Stimulated activated naive CD8-positive, alpha-beta T cell treated with anti-CD3 and anti-CD28 coated beads, Interleukin-15, Interleukin-2, amounts not matched to agents 100 ng/mL and 50 ng/mL, for 24 hours (primary cell): ENCODE measurements at regions not wholly inside any gene's neighbourhood (a gene's known extent, or its start where the extent isn't known, plus 50 kb on each side); places are given as distances from the start of the nearest gene placed in this dataset.

Experiments used
- H3K27ac Mint-ChIP-seq: one replicate; pipeline ENCODE4 v1.8.0; 2021; ENCODE audit warnings: mild to moderate bottlenecking, mixed read lengths
- H3K27me3 Mint-ChIP-seq: one replicate; pipeline ENCODE4 v1.8.0; 2021; ENCODE audit warnings: mixed read lengths
- H3K36me3 Mint-ChIP-seq: one replicate; pipeline ENCODE4 v1.8.0; 2021; ENCODE audit warnings: low read depth, mixed read lengths
- H3K4me1 Mint-ChIP-seq: one replicate; pipeline ENCODE4 v1.8.0; 2021; ENCODE audit warnings: low read depth, mixed read lengths
- H3K4me3 Mint-ChIP-seq: one replicate; pipeline ENCODE4 v1.8.0; 2021; ENCODE audit warnings: mild to moderate bottlenecking, mixed read lengths
- H3K9me3 Mint-ChIP-seq: one replicate; pipeline ENCODE4 v1.8.0; 2021; ENCODE audit warnings: mixed read lengths

- Mint-ChIP-seq H3K36me3 (no peaks in the 10 kb centered on the region), H3K9me3 (no peaks in the 10 kb centered on the region), H3K4me1 (no peaks in the 10 kb centered on the region), H3K27ac (no peak overlapping the region), H3K27me3 (no peaks in the 10 kb centered on the region), H3K4me3 (no peak overlapping the region)
Observed at GRCh38 chr11:16454289-16454863, 98.0 kb upstream of the SOX6 start.

- no peak overlapping the region for H3K4me3 Mint-ChIP-seq
Observed at GRCh38 chr11:16448123-16448717, 91.9 kb upstream of the SOX6 start.

GRCh38 chr11:16441461-16441860 is 85.1 kb upstream of the SOX6 start:
- Mint-ChIP-seq H3K9me3 (no peaks in the 10 kb centered on the region), H3K27ac (no peak overlapping the region), H3K36me3 (no peaks in the 10 kb centered on the region), H3K4me3 (no peak overlapping the region), H3K27me3 (no peaks in the 10 kb centered on the region), H3K4me1 (no peaks in the 10 kb centered on the region)

More at GRCh38 chr11:16448123-16448717, 91.9 kb upstream of the SOX6 start:
- Mint-ChIP-seq H3K9me3 (no peaks in the 10 kb centered on the region), H3K4me1 (no peaks in the 10 kb centered on the region), H3K36me3 (no peaks in the 10 kb centered on the region), H3K27me3 (no peaks in the 10 kb centered on the region), H3K27ac (no peak overlapping the region)

GRCh38 chr11:16440136-16440535 is 83.8 kb upstream of the SOX6 start:
- Mint-ChIP-seq H3K9me3 (peaks cover 5% of the 10 kb centered on the region), H3K27me3 (no peaks in the 10 kb centered on the region), H3K4me1 (no peaks in the 10 kb centered on the region), H3K27ac (no peak overlapping the region), H3K4me3 (no peak overlapping the region), H3K36me3 (no peaks in the 10 kb centered on the region)

- no peaks in the 10 kb centered on the region for H3K27me3 Mint-ChIP-seq
- H3K4me3 Mint-ChIP-seq = no peak overlapping the region
- no peaks in the 10 kb centered on the region for H3K4me1 Mint-ChIP-seq
- no peak overlapping the region for H3K27ac Mint-ChIP-seq
- peaks cover 22% of the 10 kb centered on the region for H3K9me3 Mint-ChIP-seq
- no peaks in the 10 kb centered on the region for H3K36me3 Mint-ChIP-seq
Observed at GRCh38 chr11:16434036-16434435, 77.7 kb upstream of the SOX6 start.

GRCh38 chr11:16430674-16431073 is 74.3 kb upstream of the SOX6 start:
- Mint-ChIP-seq H3K27ac (no peak overlapping the region), H3K27me3 (no peaks in the 10 kb centered on the region), H3K9me3 (peaks cover 21% of the 10 kb centered on the region), H3K4me1 (no peaks in the 10 kb centered on the region), H3K36me3 (no peaks in the 10 kb centered on the region), H3K4me3 (no peak overlapping the region)

- no peak overlapping the region for H3K27ac Mint-ChIP-seq
- no peaks in the 10 kb centered on the region for H3K36me3 Mint-ChIP-seq
- H3K9me3 Mint-ChIP-seq = peaks cover 15% of the 10 kb centered on the region
- no peaks in the 10 kb centered on the region for H3K4me1 Mint-ChIP-seq
- no peaks in the 10 kb centered on the region for H3K27me3 Mint-ChIP-seq
- no peak overlapping the region for H3K4me3 Mint-ChIP-seq
Observed at GRCh38 chr11:16421826-16422225, 65.5 kb upstream of the SOX6 start.

GRCh38 chr11:16418428-16419097 is 62.2 kb upstream of the SOX6 start:
- Mint-ChIP-seq H3K4me1 (no peaks in the 10 kb centered on the region), H3K9me3 (no peaks in the 10 kb centered on the region), H3K27ac (no peak overlapping the region), H3K4me3 (no peak overlapping the region), H3K36me3 (no peaks in the 10 kb centered on the region), H3K27me3 (no peaks in the 10 kb centered on the region)

GRCh38 chr11:16412525-16413172 is 56.3 kb upstream of the SOX6 start:
- H3K4me1 Mint-ChIP-seq = no peaks in the 10 kb centered on the region
- H3K27me3 Mint-ChIP-seq = no peaks in the 10 kb centered on the region
- H3K4me3 Mint-ChIP-seq = no peak overlapping the region
- no peaks in the 10 kb centered on the region for H3K36me3 Mint-ChIP-seq
- H3K27ac Mint-ChIP-seq = no peak overlapping the region
- peaks cover 5% of the 10 kb centered on the region for H3K9me3 Mint-ChIP-seq

- Mint-ChIP-seq H3K27ac (no peak overlapping the region), H3K4me1 (no peaks in the 10 kb centered on the region), H3K4me3 (no peak overlapping the region)
Observed at GRCh38 chr11:16410479-16410878, 54.1 kb upstream of the SOX6 start.

GRCh38 chr11:16408619-16409018 is 52.3 kb upstream of the SOX6 start:
- H3K9me3 Mint-ChIP-seq = peaks cover 8% of the 10 kb centered on the region
- H3K4me1 Mint-ChIP-seq = no peaks in the 10 kb centered on the region
- H3K4me3 Mint-ChIP-seq = no peak overlapping the region
- H3K27ac Mint-ChIP-seq = no peak overlapping the region
- H3K36me3 Mint-ChIP-seq = no peaks in the 10 kb centered on the region
- H3K27me3 Mint-ChIP-seq = no peaks in the 10 kb centered on the region

More at GRCh38 chr11:16410479-16410878, 54.1 kb upstream of the SOX6 start:
- no peaks in the 10 kb centered on the region for H3K36me3 Mint-ChIP-seq
- no peaks in the 10 kb centered on the region for H3K27me3 Mint-ChIP-seq
- H3K9me3 Mint-ChIP-seq = peaks cover 8% of the 10 kb centered on the region

- H3K4me1 Mint-ChIP-seq = no peaks in the 10 kb centered on the region
- peaks cover 8% of the 10 kb centered on the region for H3K9me3 Mint-ChIP-seq
- H3K36me3 Mint-ChIP-seq = no peaks in the 10 kb centered on the region
- H3K27me3 Mint-ChIP-seq = no peaks in the 10 kb centered on the region
- no peak overlapping the region for H3K27ac Mint-ChIP-seq
- no peak overlapping the region for H3K4me3 Mint-ChIP-seq
Observed at GRCh38 chr11:16406226-16406625, 49.9 kb upstream of the SOX6 start.
